ENCODE measurements at regions not wholly inside any gene's neighbourhood (a gene's known extent, or its start where the extent isn't known, plus 50 kb on each side); places are given as distances from the start of the nearest gene placed in this dataset.

GRCh38 chr10:83725567-83725966 lies 413.7 kb upstream of the GHITM start:
- no peak overlapping the region for H3K4me3 ChIP-seq (replicated peaks in 1 of 2; ENCODE audit: low read depth in 2 of 2, low read length in 2 of 2)
- TF ChIP-seq CTCF (IDR thresholded peaks at IDR 0.05; ENCODE audit: low read depth, low read length) = no peak
- DNase-seq (ENCODE audit: low read depth in 2 of 2) = no peak

- no peak for TF ChIP-seq CTCF (IDR thresholded peaks at IDR 0.05; ENCODE audit: low read depth, low read length)
- DNase-seq (ENCODE audit: low read depth in 2 of 2) = no peak
- no peak overlapping the region for H3K4me3 ChIP-seq (replicated peaks in 1 of 2; ENCODE audit: low read depth in 2 of 2, low read length in 2 of 2)
Measured at GRCh38 chr10:83734278-83734677, 405.0 kb upstream of the GHITM start.

GRCh38 chr10:83736008-83736407 lies 403.3 kb upstream of the GHITM start:
- DNase-seq (ENCODE audit: low read depth in 2 of 2) = no peak
- no peak overlapping the region for H3K4me3 ChIP-seq (replicated peaks in 1 of 2; ENCODE audit: low read depth in 2 of 2, low read length in 2 of 2)
- TF ChIP-seq CTCF (IDR thresholded peaks at IDR 0.05; ENCODE audit: low read depth, low read length) = no peak

GRCh38 chr10:83750604-83751003 lies 388.7 kb upstream of the GHITM start:
- no peak overlapping the region for H3K4me3 ChIP-seq (replicated peaks in 1 of 2; ENCODE audit: low read depth in 2 of 2, low read length in 2 of 2)
- DNase-seq (ENCODE audit: low read depth in 2 of 2) = no peak
- TF ChIP-seq CTCF (IDR thresholded peaks at IDR 0.05; ENCODE audit: low read depth, low read length) = no peak

- no peak for DNase-seq (ENCODE audit: low read depth in 2 of 2)
- TF ChIP-seq CTCF (IDR thresholded peaks at IDR 0.05; ENCODE audit: low read depth, low read length) = no peak
- no peak overlapping the region for H3K4me3 ChIP-seq (replicated peaks in 1 of 2; ENCODE audit: low read depth in 2 of 2, low read length in 2 of 2)
Measured at GRCh38 chr10:83753490-83753889, 385.8 kb upstream of the GHITM start.

GRCh38 chr10:83754857-83755256 lies 384.5 kb upstream of the GHITM start:
- no peak for TF ChIP-seq CTCF (IDR thresholded peaks at IDR 0.05; ENCODE audit: low read depth, low read length)
- DNase-seq (ENCODE audit: low read depth in 2 of 2) = no peak

GRCh38 chr10:83760142-83760541 lies 379.2 kb upstream of the GHITM start:
- no peak for DNase-seq (ENCODE audit: low read depth in 2 of 2)
- no peak for TF ChIP-seq CTCF (IDR thresholded peaks at IDR 0.05; ENCODE audit: low read depth, low read length)
- H3K4me3 ChIP-seq (replicated peaks in 1 of 2; ENCODE audit: low read depth in 2 of 2, low read length in 2 of 2) = no peak overlapping the region

More at GRCh38 chr10:83754857-83755256, 384.5 kb upstream of the GHITM start:
- no peak overlapping the region for H3K4me3 ChIP-seq (replicated peaks in 1 of 2; ENCODE audit: low read depth in 2 of 2, low read length in 2 of 2)

All from cardiac fibroblast (primary cell).